CD4-positive, alpha-beta T cell (primary cell): ENCODE measurements at regions not wholly inside any gene's neighbourhood (a gene's known extent, or its start where the extent isn't known, plus 50 kb on each side); places are given as distances from the start of the nearest gene placed in this dataset.

Source experiments
- ATAC-seq: fragments of 200-7000 bp; cut with Tn5 transposase; one replicate; pipeline ENCODE4 v1.10.0; 2022; ENCODE audit warnings: mild to moderate bottlenecking; ENCODE audit not compliant: poor library complexity
- CTCF ChIA-PET: fragments of 350-600 bp; sonication (Branson Sonifier 250); formaldehyde crosslinking; loops from one replicate; lab custom pipeline; 2021; ENCODE audit warnings: antibody characterized with exemption, inconsistent platforms; lab: Charles Lee
- POLR2A ChIA-PET: fragments of 350-600 bp; sonication (Branson Sonifier 250); formaldehyde crosslinking; loops from one replicate; lab custom pipeline; 2021; ENCODE audit warnings: antibody characterized with exemption, inconsistent platforms; lab: Charles Lee
- DNase-seq, 14 experiments: peaks; one replicate each; pipeline ENCODE4 v3.0.0-alpha.2; 2013 to 2020; ENCODE audit warnings: mixed read lengths in 2 of 14
- H3K27ac ChIP-seq, 2 donors: one replicate each; pipeline versions ENCODE4 v1.5.1 to v1.7.0; 2013; ENCODE audit warnings: low read length in 2 of 2, low read depth in 1 of 2, mild to moderate bottlenecking in 1 of 2
- H3K27me3 ChIP-seq, 2 experiments: 1 replicate in 1 of 2; 2 replicates in 1 of 2; pipeline versions ENCODE4 v1.6.1 to v1.7.0; 2013; ENCODE audit warnings: low read length in 2 of 2, control low read depth in 1 of 2, mild to moderate bottlenecking in 1 of 2, moderate library complexity in 1 of 2; ENCODE audit not compliant: insufficient read depth in 2 of 2, control insufficient read depth in 1 of 2
- H3K36me3 ChIP-seq: one replicate; pipeline ENCODE4 v1.6.1; 2013; ENCODE audit warnings: low read length, control low read depth; ENCODE audit not compliant: insufficient read depth
- H3K4me1 ChIP-seq: one replicate; pipeline ENCODE4 v1.6.1; 2013; ENCODE audit warnings: low read length, control low read depth; ENCODE audit not compliant: insufficient read depth
- H3K4me3 ChIP-seq: one replicate; pipeline ENCODE4 v1.5.1; 2013; ENCODE audit warnings: mild to moderate bottlenecking, low read length, moderate library complexity
- H3K9me3 ChIP-seq, 2 experiments: 1 replicate in 1 of 2; 2 replicates in 1 of 2; pipeline versions ENCODE4 v1.6.1 to v1.7.0; 2013; ENCODE audit warnings: low read length in 2 of 2, mild to moderate bottlenecking in 2 of 2, control low read depth in 1 of 2, moderate library complexity in 1 of 2; ENCODE audit not compliant: control insufficient read depth in 1 of 2, insufficient read depth in 1 of 2
- H3K27ac Mint-ChIP-seq: one replicate; pipeline ENCODE4 v1.8.0; 2020; ENCODE audit warnings: mixed read lengths
- H3K27me3 Mint-ChIP-seq: one replicate; pipeline ENCODE4 v1.8.0; 2021; ENCODE audit warnings: mixed read lengths
- H3K36me3 Mint-ChIP-seq: one replicate; pipeline ENCODE4 v1.8.0; 2021; ENCODE audit warnings: low read depth, mixed read lengths
- H3K4me1 Mint-ChIP-seq: one replicate; pipeline ENCODE4 v1.8.0; 2021; ENCODE audit warnings: low read depth, mixed read lengths
- H3K4me3 Mint-ChIP-seq: one replicate; pipeline ENCODE4 v1.8.0; 2020; ENCODE audit warnings: mild to moderate bottlenecking, mixed read lengths
- H3K9me3 Mint-ChIP-seq: one replicate; pipeline ENCODE4 v1.8.0; 2020; ENCODE audit warnings: mixed read lengths
- intact Hi-C, 2 experiments: fragments of 100-400 bp; cut with DNase I in 1 of 2; cut with micrococcal nuclease in 1 of 2; formaldehyde crosslinking; loops; one replicate each; pipeline versions ENCODE4 v1.15.1 to v1.9.0; 2023 to 2025; cut with DNase I, micrococcal nuclease
- TF ChIP-seq, protein P1 (sequence below): fragments of 200-600 bp; IDR thresholded peaks from one replicate; pipeline ENCODE4 v1.8.0; 2022; ENCODE audit warnings: antibody characterized with exemption, mild to moderate bottlenecking

DNA sequence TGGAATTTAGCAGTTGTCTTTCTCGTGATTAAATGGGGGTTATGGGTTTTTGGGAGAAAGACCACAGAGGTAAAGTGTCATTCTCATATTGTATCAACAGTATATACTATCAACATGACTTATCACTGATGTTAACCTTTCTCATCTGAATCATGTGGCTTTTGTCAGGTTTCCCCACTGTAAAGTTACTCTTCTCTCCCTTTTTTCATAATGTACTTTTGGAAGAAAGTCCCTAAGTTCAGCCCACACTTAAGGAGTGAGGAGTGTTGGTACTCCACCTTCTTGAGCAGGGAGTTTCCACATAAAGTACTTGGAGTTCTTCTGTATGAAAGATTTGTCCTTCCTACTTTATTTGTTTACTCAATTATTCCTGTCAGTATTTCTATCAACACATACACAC, 169.9 kb downstream of the ZNF330 start:
- H3K4me3 Mint-ChIP-seq = no peak overlapping the region
- H3K4me1 Mint-ChIP-seq = no peaks in the 10 kb centered on the region
- H3K27me3 ChIP-seq = no peaks in the 10 kb centered on the region
- no peak overlapping the region for H3K27ac Mint-ChIP-seq
- ATAC-seq (no peak), DNase-seq (no peak)
- H3K27ac ChIP-seq = no peak overlapping the region
- no peak overlapping the region for H3K4me3 ChIP-seq
- H3K36me3 ChIP-seq = no peaks in the 10 kb centered on the region
- H3K9me3 ChIP-seq = no peaks in the 10 kb centered on the region
- ChIA-PET POLR2A (interaction anchor here (0.7 kb wide), 1 partner anchor 61 kb away, joined by 3 read pairs; no protein-coding TSS in a partner anchor), CTCF (no interaction called here)
- H3K9me3 Mint-ChIP-seq = no peaks in the 10 kb centered on the region
- intact Hi-C loops = no loop called here
- TF ChIP-seq, protein P1, sequence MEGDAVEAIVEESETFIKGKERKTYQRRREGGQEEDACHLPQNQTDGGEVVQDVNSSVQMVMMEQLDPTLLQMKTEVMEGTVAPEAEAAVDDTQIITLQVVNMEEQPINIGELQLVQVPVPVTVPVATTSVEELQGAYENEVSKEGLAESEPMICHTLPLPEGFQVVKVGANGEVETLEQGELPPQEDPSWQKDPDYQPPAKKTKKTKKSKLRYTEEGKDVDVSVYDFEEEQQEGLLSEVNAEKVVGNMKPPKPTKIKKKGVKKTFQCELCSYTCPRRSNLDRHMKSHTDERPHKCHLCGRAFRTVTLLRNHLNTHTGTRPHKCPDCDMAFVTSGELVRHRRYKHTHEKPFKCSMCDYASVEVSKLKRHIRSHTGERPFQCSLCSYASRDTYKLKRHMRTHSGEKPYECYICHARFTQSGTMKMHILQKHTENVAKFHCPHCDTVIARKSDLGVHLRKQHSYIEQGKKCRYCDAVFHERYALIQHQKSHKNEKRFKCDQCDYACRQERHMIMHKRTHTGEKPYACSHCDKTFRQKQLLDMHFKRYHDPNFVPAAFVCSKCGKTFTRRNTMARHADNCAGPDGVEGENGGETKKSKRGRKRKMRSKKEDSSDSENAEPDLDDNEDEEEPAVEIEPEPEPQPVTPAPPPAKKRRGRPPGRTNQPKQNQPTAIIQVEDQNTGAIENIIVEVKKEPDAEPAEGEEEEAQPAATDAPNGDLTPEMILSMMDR = no peak
- H3K36me3 Mint-ChIP-seq = no peaks in the 10 kb centered on the region
- no peaks in the 10 kb centered on the region for H3K4me1 ChIP-seq
- no peaks in the 10 kb centered on the region for H3K27me3 Mint-ChIP-seq

DNA sequence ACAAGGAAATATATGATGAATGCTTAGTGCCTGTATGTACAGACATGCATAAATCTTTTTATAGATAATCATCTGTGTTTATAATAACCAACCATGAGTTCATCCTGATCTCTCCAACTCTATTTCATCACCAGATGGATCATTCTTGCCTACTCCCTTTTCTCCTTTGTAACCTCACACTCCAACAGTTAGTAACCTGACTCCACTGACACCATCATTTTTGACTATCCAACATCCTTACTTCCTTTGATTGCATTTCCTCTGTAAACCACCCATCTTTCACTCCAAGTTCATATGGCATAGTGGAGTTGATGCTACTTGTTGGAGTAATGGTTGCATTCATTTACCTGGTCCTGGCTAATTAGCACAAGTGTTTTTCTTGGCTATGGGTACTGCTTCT, 170.6 kb downstream of the ZNF330 start:
- Mint-ChIP-seq H3K4me3 (no peak overlapping the region), H3K27ac (no peak overlapping the region), H3K27me3 (no peaks in the 10 kb centered on the region), H3K4me1 (no peaks in the 10 kb centered on the region), H3K36me3 (no peaks in the 10 kb centered on the region), H3K9me3 (no peaks in the 10 kb centered on the region)
- no peaks in the 10 kb centered on the region for H3K9me3 ChIP-seq
- no peak overlapping the region for H3K27ac ChIP-seq
- intact Hi-C loops = no loop called here
- H3K4me3 ChIP-seq = no peak overlapping the region
- DNase-seq = no peak
- ATAC-seq = no peak
- H3K36me3 ChIP-seq = no peaks in the 10 kb centered on the region
- TF ChIP-seq, protein P1 = no peak
- H3K27me3 ChIP-seq = no peaks in the 10 kb centered on the region
- H3K4me1 ChIP-seq = no peaks in the 10 kb centered on the region
- ChIA-PET POLR2A (interaction anchor here (0.7 kb wide), 1 partner anchor 62 kb away, joined by 3 read pairs; no protein-coding TSS in a partner anchor), CTCF (no interaction called here)

DNA sequence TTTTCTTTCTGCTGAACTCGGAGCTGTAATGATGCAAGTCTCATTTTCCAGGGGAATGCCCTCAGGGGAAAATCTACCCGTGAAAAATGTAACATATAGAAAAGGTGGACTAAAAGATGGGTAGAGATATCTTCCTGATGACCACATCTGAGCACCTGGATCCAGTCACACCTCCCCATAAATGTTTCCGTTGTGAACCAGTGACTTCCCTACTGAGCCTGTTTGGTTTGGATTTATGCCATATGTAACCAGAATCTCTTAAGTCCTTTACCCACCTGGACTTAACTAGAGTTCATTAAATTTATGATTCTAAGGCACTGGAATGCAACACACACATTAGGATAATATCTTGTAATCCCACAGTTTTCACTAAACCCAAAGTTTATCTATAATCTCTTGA, 171.1 kb downstream of the ZNF330 start:
- no peaks in the 10 kb centered on the region for H3K36me3 ChIP-seq
- DNase-seq (no peak), ATAC-seq (no peak)
- no peak overlapping the region for H3K4me3 ChIP-seq
- TF ChIP-seq, protein P1 = no peak
- no peaks in the 10 kb centered on the region for H3K9me3 ChIP-seq
- Mint-ChIP-seq H3K4me3 (no peak overlapping the region), H3K4me1 (no peaks in the 10 kb centered on the region), H3K9me3 (no peaks in the 10 kb centered on the region), H3K36me3 (no peaks in the 10 kb centered on the region), H3K27ac (no peak overlapping the region), H3K27me3 (no peaks in the 10 kb centered on the region)
- intact Hi-C loops = no loop called here
- H3K27ac ChIP-seq = no peak overlapping the region
- H3K27me3 ChIP-seq = no peaks in the 10 kb centered on the region
- no peaks in the 10 kb centered on the region for H3K4me1 ChIP-seq
- ChIA-PET CTCF (no interaction called here), POLR2A (no interaction called here)
